ENCODE measurements at regions not wholly inside any gene's neighbourhood (a gene's known extent, or its start where the extent isn't known, plus 50 kb on each side); places are given as distances from the start of the nearest gene placed in this dataset.
"Not testable (repeated sequence)": the region's sequence is repeated elsewhere in the genome, so short reads cannot be mapped to it uniquely, and the experiment has no call there.

GRCh38 chr7:101753316-101753715 is 64.1 kb upstream of the CUX1 start:
- Histone ChIP-seq H3K4me2 (ENCODE audit: insufficient read depth, low read length) (no peak overlapping the region), H4K20me1 (ENCODE audit: insufficient read depth, low read length) (no peaks in the 10 kb centered on the region), H3K36me3 (ENCODE audit: insufficient read depth, low read length) (no peaks in the 10 kb centered on the region), H3K4me1 (ENCODE audit: insufficient read depth, low read length) (peaks cover 11% of the 10 kb centered on the region), H2AFZ (ENCODE audit: low read length) (no peak overlapping the region), H3K4me3 (ENCODE audit: insufficient read depth, low read length) (no peak overlapping the region), H3K27me3 (ENCODE audit: insufficient read depth, low read length) (peaks cover 14% of the 10 kb centered on the region), H3K79me2 (ENCODE audit: insufficient read depth, low read length) (no peaks in the 10 kb centered on the region), H3K27ac (ENCODE audit: low read depth, low read length) (no peak overlapping the region), H3K9me3 (ENCODE audit: low read depth, low read length) (no peaks in the 10 kb centered on the region)
- TF ChIP-seq CTCF (IDR thresholded peaks at IDR 0.05; ENCODE audit: extremely low read depth, low read depth, low read length) = no peak
- no peak for DNase-seq (ENCODE audit: insufficient read length, low spot score, missing footprints)

- no peaks in the 10 kb centered on the region for H3K36me3 ChIP-seq (ENCODE audit: insufficient read depth, low read length)
- DNase-seq (ENCODE audit: insufficient read length, low spot score, missing footprints) = peak; percentile 92
- peak overlapping the region; percentile 96 for H2AFZ ChIP-seq (ENCODE audit: low read length)
- no peaks in the 10 kb centered on the region for H3K9me3 ChIP-seq (ENCODE audit: low read depth, low read length)
- TF ChIP-seq CTCF (IDR thresholded peaks at IDR 0.05; ENCODE audit: extremely low read depth, low read depth, low read length) = no peak
- peak overlapping the region; percentile 5 for H3K27ac ChIP-seq (ENCODE audit: low read depth, low read length)
- H3K4me3 ChIP-seq (ENCODE audit: insufficient read depth, low read length) = peak overlapping the region; percentile 73
- H4K20me1 ChIP-seq (ENCODE audit: insufficient read depth, low read length) = no peaks in the 10 kb centered on the region
- H3K4me2 ChIP-seq (ENCODE audit: insufficient read depth, low read length) = peak overlapping the region; percentile 97
- peaks cover 11% of the 10 kb centered on the region for H3K4me1 ChIP-seq (ENCODE audit: insufficient read depth, low read length)
- peaks cover 13% of the 10 kb centered on the region for H3K27me3 ChIP-seq (ENCODE audit: insufficient read depth, low read length)
- no peaks in the 10 kb centered on the region for H3K79me2 ChIP-seq (ENCODE audit: insufficient read depth, low read length)
Observed at GRCh38 chr7:101754424-101755159, 62.8 kb upstream of the CUX1 start.

GRCh38 chr7:101757879-101758278 is 59.5 kb upstream of the CUX1 start:
- no peak overlapping the region for H3K4me3 ChIP-seq (ENCODE audit: insufficient read depth, low read length)
- TF ChIP-seq CTCF (IDR thresholded peaks at IDR 0.05; ENCODE audit: extremely low read depth, low read depth, low read length) = no peak

GRCh38 chr7:101758519-101758918 is 58.9 kb upstream of the CUX1 start:
- H3K79me2 ChIP-seq (ENCODE audit: insufficient read depth, low read length); H3K36me3 ChIP-seq (ENCODE audit: insufficient read depth, low read length); H2AFZ ChIP-seq (ENCODE audit: low read length); H3K4me2 ChIP-seq (ENCODE audit: insufficient read depth, low read length); H3K9me3 ChIP-seq (ENCODE audit: low read depth, low read length); H4K20me1 ChIP-seq (ENCODE audit: insufficient read depth, low read length); H3K4me3 ChIP-seq (ENCODE audit: insufficient read depth, low read length); DNase-seq (ENCODE audit: insufficient read length, low spot score, missing footprints); H3K27ac ChIP-seq (ENCODE audit: low read depth, low read length): not testable (repeated sequence)
- peaks cover 11% of the 10 kb centered on the region for H3K4me1 ChIP-seq (ENCODE audit: insufficient read depth, low read length)
- peaks cover 13% of the 10 kb centered on the region for H3K27me3 ChIP-seq (ENCODE audit: insufficient read depth, low read length)

More at GRCh38 chr7:101757879-101758278, 59.5 kb upstream of the CUX1 start:
- H3K27me3 ChIP-seq (ENCODE audit: insufficient read depth, low read length) = peaks cover 13% of the 10 kb centered on the region
- H3K27ac ChIP-seq (ENCODE audit: low read depth, low read length) = no peak overlapping the region
- H3K4me1 ChIP-seq (ENCODE audit: insufficient read depth, low read length) = peaks cover 11% of the 10 kb centered on the region
- no peak overlapping the region for H2AFZ ChIP-seq (ENCODE audit: low read length)
- H3K9me3 ChIP-seq (ENCODE audit: low read depth, low read length) = no peaks in the 10 kb centered on the region
- no peaks in the 10 kb centered on the region for H4K20me1 ChIP-seq (ENCODE audit: insufficient read depth, low read length)
- H3K4me2 ChIP-seq (ENCODE audit: insufficient read depth, low read length) = no peak overlapping the region
- H3K36me3 ChIP-seq (ENCODE audit: insufficient read depth, low read length) = no peaks in the 10 kb centered on the region
- no peaks in the 10 kb centered on the region for H3K79me2 ChIP-seq (ENCODE audit: insufficient read depth, low read length)
- DNase-seq (ENCODE audit: insufficient read length, low spot score, missing footprints) = no peak
